ENCODE measurements at regions not wholly inside any gene's neighbourhood (a gene's known extent, or its start where the extent isn't known, plus 50 kb on each side); places are given as distances from the start of the nearest gene placed in this dataset.

- TF ChIP-seq CTCF (conservative IDR thresholded peaks at IDR 0.05; ENCODE audit: low read length) (no peak), EZH2phosphoT487 (IDR thresholded peaks at IDR 0.05; ENCODE audit: borderline replicate concordance, low read depth, low read length) (no peak)
Measured at GRCh38 chr5:24376210-24376609, 268.6 kb downstream of the CDH10 start.

Data from OCI-LY7 (cell line).